NCI-H526 (cell line): ENCODE measurements at regions not wholly inside any gene's neighbourhood (a gene's known extent, or its start where the extent isn't known, plus 50 kb on each side); places are given as distances from the start of the nearest gene placed in this dataset.

Source experiments
- DNase-seq, 2 experiments: peaks; one replicate each; lab custom pipeline; 2025; lab: John Stamatoyannopoulos, UW

DNA sequence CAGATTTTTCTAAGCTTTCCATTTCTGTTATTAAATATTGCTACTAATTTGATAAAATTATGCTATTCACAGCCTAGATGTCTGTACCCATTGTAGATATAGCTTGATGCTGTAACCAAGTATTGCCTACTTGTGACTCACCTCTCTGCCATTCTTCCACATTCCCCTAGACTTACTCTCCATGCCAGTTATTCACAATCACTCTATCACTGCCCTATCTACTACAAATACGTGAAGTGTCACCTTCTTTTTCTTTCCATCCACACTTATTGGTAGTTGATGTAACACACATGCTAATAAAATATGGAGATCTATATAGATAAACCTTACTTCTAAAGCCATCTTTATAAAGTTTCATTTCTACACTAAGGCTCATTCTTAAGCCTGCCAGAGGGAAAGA lies 179.4 kb upstream of the PACRGL start:
- DNase-seq = no peak

DNA sequence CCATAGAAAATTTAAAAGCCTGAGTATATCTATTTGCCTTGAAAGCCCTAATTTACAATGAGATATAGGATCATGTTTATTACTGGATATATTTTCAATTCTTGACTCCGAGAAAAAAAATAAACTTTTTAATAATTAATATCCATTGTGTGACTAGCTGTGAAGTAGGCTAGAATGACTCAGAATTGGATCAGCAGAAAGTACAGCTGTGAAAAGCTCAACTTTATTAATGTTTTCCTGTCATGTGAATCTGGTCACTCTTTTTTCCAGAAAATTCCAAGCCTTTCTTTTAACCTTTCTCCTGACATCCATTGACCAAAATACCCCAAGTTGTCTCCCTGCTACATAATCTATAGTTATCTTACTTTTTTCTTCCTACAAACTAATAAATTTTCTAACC lies 171.8 kb upstream of the PACRGL start:
- no peak for DNase-seq

DNA sequence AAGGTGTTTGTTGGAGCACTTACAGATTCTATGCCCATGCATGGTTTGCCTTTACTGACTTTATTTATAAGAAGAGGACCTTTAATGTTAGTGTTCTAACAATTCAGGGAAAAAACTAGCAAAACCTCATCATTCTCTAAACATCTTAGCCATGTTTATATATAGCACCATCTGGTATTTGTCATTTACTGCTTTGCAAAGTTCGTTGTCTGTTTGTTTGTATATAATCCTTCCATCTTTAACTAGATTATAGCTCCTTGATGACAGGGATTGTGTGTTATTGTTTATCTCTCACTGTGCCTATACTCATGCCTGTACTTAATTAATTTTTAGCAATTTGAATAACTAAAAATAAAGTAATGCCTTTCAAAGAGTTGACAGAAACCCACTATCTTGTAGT lies 170.6 kb upstream of the PACRGL start:
- DNase-seq = no peak

DNA sequence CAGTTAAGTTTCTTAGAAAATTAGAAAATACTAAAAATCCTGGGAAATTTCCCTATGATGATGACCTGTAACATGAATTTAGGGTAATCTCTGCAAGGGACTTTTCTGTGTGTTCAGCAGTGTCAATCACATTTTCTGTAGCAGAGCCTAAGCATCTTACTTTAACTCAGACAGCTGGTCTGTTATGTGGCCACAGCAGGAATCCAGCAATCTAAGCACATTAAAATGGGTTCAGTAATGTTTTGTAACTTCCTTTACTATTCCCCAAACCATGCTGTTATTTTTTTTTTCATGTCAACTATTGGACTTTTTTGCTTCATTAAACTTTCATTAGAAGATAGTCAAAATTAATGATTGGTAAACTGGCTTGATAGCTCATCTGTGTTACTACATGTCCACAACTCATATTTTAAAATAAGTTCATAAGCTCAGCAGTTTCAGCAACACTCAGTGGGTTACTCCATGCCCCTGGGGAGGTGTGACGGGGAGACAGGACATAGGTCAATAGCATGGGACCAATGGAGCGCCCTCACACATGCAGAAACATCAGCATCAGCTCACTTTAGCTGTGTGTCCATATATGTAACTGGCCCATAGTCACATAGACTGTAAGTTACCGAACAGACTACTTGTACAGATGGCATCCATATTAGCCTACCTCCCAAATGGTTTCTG lies 168.0 kb upstream of the PACRGL start:
- no peak for DNase-seq

DNA sequence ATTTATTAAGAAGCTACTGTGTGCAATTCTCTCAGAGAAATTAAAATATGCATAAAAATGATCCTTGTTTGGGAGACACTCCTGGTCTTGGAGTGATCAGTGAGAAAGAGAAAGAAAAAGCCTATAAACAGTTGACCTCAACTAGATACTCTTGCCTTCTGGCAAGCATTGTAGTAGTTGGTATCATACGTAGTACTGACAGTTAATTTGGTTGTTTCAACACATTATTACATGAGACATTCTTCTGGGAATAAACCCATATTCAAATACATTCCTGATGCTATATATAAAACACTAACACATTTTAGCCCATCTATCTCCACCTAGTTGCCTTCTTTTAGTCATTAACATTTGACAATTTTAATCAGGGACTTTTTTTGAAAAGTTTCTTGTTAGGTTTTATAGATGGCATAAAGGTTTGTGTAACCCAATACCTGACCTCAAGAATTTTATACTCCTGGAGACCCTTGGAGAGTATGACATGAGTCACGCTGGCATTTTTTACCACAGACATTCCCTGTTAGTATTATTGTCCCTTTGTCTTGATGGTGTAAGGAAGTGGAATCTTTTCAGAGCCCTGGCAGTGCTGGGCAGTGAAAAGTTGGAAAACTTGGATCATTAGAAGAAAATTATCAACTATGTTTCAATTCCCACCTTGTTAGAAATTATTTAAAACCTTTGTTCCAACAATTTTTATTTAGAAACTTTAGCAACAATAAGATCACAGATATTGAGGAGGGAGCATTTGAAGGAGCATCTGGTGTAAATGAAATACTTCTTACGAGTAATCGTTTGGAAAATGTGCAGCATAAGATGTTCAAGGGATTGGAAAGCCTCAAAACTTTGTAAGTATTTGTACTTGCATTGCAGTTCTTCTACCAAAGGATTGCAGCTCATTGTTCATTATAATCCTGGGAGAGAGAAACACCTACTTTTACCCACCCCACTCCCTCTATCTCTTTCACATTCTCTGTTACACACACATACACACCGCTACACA lies 167.1 kb upstream of the PACRGL start:
- peak; percentile 6 to 48 for DNase-seq

DNA sequence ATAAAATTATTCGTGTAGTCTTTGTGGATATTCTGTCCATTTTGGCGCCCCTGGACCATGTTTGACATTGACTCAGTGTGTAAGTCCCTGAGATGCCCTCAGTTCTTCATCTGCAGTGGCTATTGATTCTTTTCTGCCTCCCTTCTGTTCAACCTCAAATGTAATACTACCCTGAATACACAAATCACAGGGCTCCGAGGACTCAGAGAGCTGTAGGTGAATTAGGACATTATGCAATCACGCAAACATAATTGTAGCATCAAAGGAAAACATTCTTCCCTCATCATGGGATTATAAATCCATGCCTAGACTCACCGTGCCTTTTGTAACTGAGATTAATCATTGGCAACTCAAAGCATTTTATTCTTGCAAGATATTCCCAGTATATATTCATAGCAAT lies 161.4 kb upstream of the PACRGL start:
- DNase-seq = peak; percentile 29 to 54

DNA sequence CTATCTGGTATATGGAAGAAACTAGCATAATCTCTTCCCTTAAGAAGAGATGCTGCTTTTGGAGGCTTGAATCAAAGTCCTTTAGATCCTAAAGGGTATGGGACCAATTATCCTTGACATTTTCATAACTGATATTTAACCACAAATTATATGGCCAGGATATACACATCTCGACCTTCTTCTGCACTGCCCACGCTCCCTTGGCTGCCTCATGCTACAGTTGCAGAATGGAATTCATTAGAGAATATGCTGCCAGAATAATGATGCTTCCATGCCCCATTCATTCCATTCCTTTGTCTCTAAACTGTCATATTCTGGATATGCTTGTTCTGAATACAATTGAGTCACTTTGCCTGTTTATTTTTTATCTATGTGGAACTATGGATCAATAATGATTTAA lies 157.1 kb upstream of the PACRGL start:
- no peak for DNase-seq

DNA sequence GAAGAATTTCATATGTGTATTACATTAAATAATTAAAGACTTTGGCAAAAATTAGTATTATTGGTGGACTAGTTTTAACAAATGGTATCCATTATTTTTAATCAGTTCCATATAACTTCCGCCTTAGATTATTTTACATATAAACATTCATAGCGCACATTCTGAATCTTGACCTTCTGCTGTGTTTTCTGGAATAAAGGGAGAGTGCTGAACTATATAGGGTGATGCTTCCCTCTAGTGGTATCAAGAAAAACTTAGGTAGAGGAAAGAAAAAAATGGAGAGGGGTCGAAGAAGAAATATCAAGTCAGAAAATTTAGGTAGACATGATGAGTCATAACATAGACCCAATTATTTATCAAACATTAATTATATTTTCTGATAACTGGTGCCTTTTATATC lies 155.6 kb upstream of the PACRGL start:
- peak in 1 of 2 experiments; percentile 51 for DNase-seq

DNA sequence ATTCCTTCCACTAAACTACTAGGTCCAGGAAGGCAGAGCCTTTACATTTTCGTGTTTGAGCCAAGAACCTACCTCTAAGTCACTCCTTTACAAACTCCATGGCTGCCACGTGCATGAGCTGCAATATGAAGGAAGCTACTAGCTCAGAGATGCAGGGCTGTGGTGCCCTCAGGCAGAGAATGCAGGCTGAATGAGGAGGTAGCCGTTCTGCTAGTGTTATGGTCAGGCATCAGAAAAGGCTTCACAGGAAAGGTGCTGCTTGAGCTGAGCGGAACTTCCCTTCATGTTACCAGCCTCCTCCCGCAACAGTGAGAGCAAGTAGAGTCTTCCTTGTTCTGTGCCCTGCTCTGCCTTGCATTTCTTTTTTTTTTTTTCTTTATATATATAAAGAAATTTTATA lies 148.3 kb upstream of the PACRGL start:
- no peak for DNase-seq

DNA sequence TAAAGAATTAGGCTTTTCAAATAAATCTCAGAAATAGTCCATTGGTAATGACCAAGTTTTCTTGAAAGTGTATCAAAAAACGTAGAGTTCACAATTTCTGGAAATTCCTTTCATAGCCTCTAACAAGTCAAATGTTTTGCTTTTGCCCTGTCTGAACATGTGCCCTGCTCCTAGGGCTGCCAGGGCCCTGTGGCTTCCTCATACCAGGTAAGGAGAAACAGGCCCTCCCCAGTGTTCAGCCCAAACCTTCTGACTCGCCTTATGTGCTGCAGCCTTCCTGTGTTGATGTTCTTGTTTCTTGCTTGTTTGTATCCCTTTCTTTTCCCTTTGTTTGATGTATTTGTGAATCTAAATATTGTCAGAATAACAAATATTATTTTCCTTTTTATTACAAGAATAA lies 146.1 kb upstream of the PACRGL start:
- no peak for DNase-seq

DNA sequence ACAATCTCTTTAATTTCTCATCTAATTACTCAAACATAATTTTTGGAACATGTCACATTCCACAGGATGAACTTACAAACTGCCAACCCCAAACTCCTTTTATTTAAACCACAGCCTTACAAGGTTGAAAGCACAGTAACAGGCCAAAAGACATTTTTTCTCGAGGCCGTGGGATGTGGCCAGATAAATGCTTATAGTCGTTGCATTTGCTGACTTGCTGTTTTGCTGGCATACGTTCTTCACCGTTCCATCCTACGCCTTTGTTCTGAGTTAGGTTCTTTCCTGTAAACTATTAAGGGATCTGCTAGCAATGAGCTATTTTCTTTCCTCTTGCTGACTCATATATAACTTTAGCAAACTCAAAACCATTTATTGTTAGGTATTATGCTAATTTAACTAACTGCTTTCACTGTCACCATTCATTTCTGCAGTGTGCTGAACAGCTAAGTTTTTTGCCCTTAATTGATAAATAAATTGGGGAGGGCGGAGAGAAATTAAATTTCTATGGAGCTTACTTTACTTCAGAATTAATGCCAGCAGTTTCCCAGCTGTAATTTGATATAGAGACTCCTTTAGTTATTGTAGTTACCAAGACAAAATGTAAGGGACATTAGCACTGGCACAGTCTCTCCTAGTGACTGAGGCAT lies 135.1 kb upstream of the PACRGL start:
- DNase-seq = no peak

DNA sequence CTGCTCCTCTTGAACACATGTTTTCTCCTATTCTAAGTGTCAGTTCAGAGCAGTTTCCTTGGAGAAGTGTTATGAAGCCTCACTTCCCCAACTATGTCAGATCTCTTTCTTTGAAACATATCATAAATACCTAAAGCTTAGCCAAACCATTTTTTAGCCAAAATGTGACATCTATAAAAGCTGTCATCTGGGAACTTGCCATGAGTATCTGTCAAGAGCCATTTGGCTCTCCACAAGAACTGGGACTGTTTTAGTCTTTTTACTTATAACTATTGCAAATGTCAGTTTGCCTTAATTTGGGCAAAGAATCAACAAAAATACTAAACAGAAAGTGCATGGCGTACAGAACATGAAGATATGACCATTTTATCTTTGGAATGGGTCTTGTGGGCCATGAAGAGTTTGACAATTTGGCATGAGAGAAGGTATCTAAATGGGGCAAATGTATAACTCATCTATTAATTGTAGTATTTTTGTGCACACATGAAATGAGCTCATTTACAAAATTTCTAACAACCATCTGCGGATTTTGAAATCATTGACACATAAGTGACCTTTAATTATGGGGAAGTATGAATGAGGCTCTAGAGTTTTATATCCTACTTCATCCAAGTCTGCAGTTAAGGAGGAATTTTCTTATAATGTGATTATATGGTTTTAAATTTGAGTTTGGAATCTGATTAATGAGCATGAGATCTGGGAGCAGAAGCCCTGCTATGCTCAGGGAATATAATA lies 129.1 kb upstream of the PACRGL start:
- DNase-seq = no peak

DNA sequence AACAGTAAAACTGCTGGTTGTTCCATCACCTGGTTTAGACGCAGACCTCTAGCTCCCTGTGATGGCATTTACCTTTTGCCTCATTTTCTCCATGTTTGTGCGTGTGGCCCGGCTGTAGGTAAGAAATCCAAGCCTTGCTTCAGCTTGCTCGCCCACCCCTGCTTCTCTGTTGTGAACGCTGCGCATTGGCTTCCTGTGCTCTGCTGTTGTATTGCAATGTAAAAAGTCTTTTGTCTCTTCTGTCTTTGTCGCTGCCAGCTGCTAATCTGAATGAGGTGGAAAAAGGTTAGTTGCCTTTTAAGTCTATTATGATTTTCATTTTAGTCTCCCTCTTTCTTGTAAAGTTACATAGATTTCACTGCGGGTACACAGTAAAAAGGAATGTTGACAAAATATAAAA lies 127.3 kb upstream of the PACRGL start:
- no peak for DNase-seq

DNA sequence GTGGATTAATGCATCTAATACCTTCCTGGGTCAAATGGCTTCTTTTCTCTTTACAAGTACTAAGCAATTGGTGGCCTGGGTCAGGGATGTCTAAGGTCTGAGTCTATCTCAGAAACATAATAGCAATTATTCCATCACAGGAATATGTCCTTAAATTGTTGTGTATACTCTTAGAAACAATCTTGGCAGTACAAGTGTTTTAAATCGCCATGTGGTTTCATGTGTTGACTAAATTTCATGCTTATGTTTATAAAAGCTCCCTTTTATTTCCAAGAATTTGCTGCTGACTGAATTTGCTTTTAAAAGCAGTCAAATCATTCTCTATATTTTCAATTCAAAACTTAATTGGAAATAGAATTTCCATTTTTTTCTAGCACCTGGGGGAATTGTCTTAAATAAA lies 125.3 kb upstream of the PACRGL start:
- no peak for DNase-seq

DNA sequence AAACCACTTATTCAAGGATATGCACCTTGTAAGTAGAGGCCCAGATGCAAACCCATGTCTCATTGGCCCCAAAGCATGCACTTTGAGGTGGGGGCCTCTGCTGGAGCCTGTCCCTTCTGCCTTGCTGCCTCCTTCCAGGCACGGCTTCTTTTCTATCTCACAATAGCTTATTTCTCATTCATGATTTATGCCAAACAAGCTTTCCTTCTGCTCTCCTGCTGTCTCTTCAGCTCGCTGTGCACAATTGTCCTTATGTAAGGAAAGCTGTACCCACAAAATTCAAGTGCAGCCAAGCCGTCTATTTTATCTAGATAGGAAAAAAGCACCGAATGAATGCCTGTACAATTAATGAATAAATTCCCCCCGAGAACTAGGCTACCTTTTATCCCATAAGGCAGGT lies 124.8 kb upstream of the PACRGL start:
- no peak for DNase-seq

DNA sequence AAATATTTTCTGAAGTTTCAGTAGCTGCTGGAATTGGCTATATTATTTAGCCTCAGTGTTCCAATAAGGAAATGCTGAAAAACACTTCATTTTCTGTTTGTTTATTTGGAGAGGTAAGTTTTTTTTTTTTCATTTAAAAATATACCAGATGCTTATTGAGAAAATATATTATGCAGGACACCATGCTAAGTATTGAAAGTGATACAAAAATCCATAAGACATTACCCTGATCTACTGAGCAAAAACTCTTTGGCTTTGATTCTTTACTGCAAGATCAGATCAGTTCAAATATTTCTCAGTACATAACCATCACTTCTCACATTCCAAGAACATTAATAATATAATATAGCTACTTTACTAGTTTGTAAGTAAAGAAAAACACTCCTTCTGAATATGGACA lies 123.4 kb upstream of the PACRGL start:
- DNase-seq = no peak

DNA sequence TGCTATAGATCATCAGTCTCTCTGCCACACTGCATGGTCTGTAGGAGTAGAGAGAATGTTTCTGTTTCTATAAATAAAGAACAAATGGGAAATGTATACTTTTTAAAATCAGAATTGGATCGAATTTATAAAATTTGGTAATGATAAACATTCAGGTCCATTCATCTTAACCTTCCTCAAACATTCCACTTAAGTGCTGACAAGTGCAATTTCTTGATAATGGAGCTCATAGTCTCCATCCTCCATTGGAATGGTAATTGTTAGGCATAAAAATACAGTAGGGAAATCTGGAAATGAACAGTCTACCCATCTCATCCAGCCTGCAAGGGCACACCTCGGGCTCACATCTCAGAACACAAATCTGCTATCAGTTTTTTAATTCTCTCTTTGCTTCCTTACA lies 122.6 kb upstream of the PACRGL start:
- no peak for DNase-seq

DNA sequence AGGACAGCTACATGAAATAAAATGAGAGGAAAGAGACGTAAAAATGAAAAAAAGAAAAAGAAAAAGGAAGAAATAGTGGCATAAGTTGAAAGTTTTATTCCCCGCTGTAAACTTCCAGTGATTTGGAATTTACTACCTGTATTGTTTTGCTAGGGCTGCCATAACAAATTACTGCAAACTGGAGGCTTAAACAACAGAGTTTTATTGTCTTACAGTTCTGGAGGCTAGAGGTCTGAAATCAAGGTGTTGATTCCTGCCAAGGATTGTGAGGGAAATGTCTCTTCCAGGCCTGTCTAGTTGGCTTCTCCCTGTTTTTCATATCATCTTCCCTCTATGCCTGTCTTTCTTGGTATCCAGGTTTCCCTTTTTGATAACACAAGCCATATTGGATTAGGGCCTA lies 119.4 kb upstream of the PACRGL start:
- no peak for DNase-seq

DNA sequence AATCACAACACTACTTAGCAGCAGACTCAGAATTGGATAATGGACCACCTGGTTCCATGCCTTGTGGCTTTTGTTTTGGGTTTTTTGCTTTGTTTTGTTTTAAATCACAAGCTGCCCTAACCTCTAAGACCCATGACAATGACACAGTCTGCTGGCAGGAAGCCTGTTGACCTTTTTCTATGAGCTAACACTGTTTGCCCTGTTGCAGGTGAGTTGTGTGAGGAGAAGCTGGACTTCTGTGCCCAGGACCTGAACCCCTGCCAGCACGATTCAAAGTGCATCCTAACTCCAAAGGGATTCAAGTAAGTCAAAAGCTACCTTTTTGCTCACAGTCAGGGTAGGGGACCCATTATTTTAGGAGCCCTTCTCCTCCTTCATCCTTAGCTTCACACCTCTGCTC lies 110.8 kb upstream of the PACRGL start:
- no peak for DNase-seq

DNA sequence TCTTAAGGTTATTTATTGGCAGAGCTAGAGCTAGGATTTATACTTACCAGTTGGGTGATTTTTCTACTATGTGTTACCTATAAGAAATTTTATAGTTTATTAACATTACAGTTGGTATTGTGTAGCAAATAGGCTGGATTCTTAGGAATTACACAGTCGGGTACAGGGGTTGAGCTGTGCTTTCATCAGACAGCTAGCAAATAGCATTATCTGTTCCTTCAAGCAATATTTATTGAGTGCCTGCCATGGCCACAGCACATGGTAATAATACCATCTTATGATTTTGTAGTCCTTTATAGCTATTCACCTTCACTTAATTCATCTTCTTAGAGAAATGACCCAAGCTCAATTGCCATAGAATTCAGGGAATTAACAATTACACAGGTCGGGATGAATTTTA lies 109.4 kb upstream of the PACRGL start:
- DNase-seq = no peak

DNA sequence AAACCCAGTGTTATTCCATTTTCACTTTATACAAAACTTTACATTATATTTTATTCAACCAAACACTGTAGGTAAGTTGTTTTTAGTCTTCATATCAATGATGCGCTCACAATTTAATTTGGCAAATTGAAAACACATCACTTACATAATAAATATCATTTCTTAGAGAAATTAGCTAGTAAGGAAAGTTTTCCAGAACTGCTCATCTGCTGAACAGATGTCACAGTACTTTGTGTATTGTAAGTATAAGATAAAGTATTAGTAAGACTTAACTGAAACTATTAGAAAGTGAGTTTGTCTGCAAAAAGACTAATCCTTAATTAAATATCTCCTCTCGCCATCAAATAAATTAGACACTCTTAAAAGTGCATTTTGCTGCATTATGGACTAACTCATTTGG lies 108.7 kb upstream of the PACRGL start:
- DNase-seq = no peak

DNA sequence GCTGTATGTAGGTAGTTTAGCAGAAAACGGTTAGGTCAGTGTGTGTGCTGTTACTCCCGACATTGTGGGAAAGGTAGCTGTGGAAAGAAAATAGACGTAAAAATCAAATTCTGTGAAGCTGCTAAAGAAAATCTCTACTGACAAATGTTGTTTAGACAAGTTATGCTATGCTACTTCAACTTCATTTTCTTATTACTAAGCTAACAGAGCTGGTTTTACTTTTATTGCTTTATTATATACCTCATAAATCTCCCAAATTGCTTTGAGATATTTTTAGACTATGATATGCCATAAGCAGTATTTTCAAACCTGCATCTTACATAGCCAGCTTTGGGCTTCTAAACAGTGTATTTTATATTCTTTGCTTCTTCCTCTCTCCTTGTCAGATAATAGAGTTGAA lies 108.2 kb upstream of the PACRGL start:
- DNase-seq = no peak
